ENCODE measurements at regions not wholly inside any gene's neighbourhood (a gene's known extent, or its start where the extent isn't known, plus 50 kb on each side); places are given as distances from the start of the nearest gene placed in this dataset.

- no peak for TF ChIP-seq CTCF (IDR thresholded peaks at IDR 0.05; ENCODE audit: insufficient read depth, low read length, missing control alignments)
- CTCF ChIA-PET: no interaction called here
- POLR2A ChIA-PET: no interaction called here
- no peak for DNase-seq (ENCODE audit: low read depth, low spot score)
- H3K4me3 ChIP-seq (ENCODE audit: low read depth, low read length): no peak overlapping the region
These were observed 349.7 kb upstream of the ST6GAL2 start for GRCh38 chr2:107235491-107236254.

GRCh38 chr2:107242811-107243210 is 356.8 kb upstream of the ST6GAL2 start:
- ChIA-PET CTCF (no interaction called here), POLR2A (no interaction called here)
- H3K4me3 ChIP-seq (ENCODE audit: low read depth, low read length): no peak overlapping the region
- TF ChIP-seq CTCF (IDR thresholded peaks at IDR 0.05; ENCODE audit: insufficient read depth, low read length, missing control alignments): no peak
- DNase-seq (ENCODE audit: low read depth, low spot score): no peak

GRCh38 chr2:107248932-107249331 is 363.0 kb upstream of the ST6GAL2 start:
- POLR2A ChIA-PET: no interaction called here
- no peak for TF ChIP-seq CTCF (IDR thresholded peaks at IDR 0.05; ENCODE audit: insufficient read depth, low read length, missing control alignments)
- CTCF ChIA-PET: no interaction called here
- no peak overlapping the region for H3K4me3 ChIP-seq (ENCODE audit: low read depth, low read length)
- no peak for DNase-seq (ENCODE audit: low read depth, low spot score)

GRCh38 chr2:107255744-107256143 is 369.8 kb upstream of the ST6GAL2 start:
- POLR2A ChIA-PET: no interaction called here
- no peak for TF ChIP-seq CTCF (IDR thresholded peaks at IDR 0.05; ENCODE audit: insufficient read depth, low read length, missing control alignments)
- no peak overlapping the region for H3K4me3 ChIP-seq (ENCODE audit: low read depth, low read length)
- CTCF ChIA-PET: no interaction called here
- DNase-seq (ENCODE audit: low read depth, low spot score): no peak

GRCh38 chr2:107258531-107259407 is 372.8 kb upstream of the ST6GAL2 start:
- CTCF ChIA-PET: no interaction called here
- H3K4me3 ChIP-seq (ENCODE audit: low read depth, low read length): no peak overlapping the region
- TF ChIP-seq CTCF (IDR thresholded peaks at IDR 0.05; ENCODE audit: insufficient read depth, low read length, missing control alignments): no peak
- DNase-seq (ENCODE audit: low read depth, low spot score): no peak
- POLR2A ChIA-PET: no interaction called here

- no peak for TF ChIP-seq CTCF (IDR thresholded peaks at IDR 0.05; ENCODE audit: insufficient read depth, low read length, missing control alignments)
- DNase-seq (ENCODE audit: low read depth, low spot score): no peak
- POLR2A ChIA-PET: no interaction called here
- CTCF ChIA-PET: no interaction called here
- no peak overlapping the region for H3K4me3 ChIP-seq (ENCODE audit: low read depth, low read length)
These were observed 373.6 kb upstream of the ST6GAL2 start for GRCh38 chr2:107259408-107260195.
